ENCODE measurements at regions not wholly inside any gene's neighbourhood (a gene's known extent, or its start where the extent isn't known, plus 50 kb on each side); places are given as distances from the start of the nearest gene placed in this dataset.
"Not testable (repeated sequence)": the region's sequence is repeated elsewhere in the genome, so short reads cannot be mapped to it uniquely, and the experiment has no call there.

- no peak for DNase-seq
These were observed 1517.4 kb upstream of the LRRTM3 start for GRCh38 chr10:65408401-65408800.

- DNase-seq = no peak
These were observed 1512.8 kb upstream of the LRRTM3 start for GRCh38 chr10:65413001-65413400.

GRCh38 chr10:65415318-65415717 is 1510.5 kb upstream of the LRRTM3 start:
- DNase-seq = no peak

GRCh38 chr10:65416094-65416493 is 1509.7 kb upstream of the LRRTM3 start:
- DNase-seq = no peak

- DNase-seq = no peak
These were observed 1506.2 kb upstream of the LRRTM3 start for GRCh38 chr10:65419629-65420028.

GRCh38 chr10:65423043-65423442 is 1502.8 kb upstream of the LRRTM3 start:
- DNase-seq = no peak

GRCh38 chr10:65429381-65429780 is 1496.5 kb upstream of the LRRTM3 start:
- not testable (repeated sequence) for DNase-seq

GRCh38 chr10:65430979-65431378 is 1494.9 kb upstream of the LRRTM3 start:
- DNase-seq = no peak

- no peak for DNase-seq
These were observed 1454.8 kb upstream of the LRRTM3 start for GRCh38 chr10:65470986-65471385.

GRCh38 chr10:65482848-65483247 is 1443.0 kb upstream of the LRRTM3 start:
- DNase-seq = no peak

- DNase-seq = no peak
These were observed 1434.0 kb upstream of the LRRTM3 start for GRCh38 chr10:65491799-65492198.

- no peak for DNase-seq
These were observed 1429.3 kb upstream of the LRRTM3 start for GRCh38 chr10:65496541-65496940.

- no peak for DNase-seq
These were observed 1428.0 kb upstream of the LRRTM3 start for GRCh38 chr10:65497837-65498236.

GRCh38 chr10:65500716-65501115 is 1425.1 kb upstream of the LRRTM3 start:
- DNase-seq = no peak

- no peak for DNase-seq
These were observed 1424.6 kb upstream of the LRRTM3 start for GRCh38 chr10:65501259-65501658.

GRCh38 chr10:65518379-65518778 is 1407.5 kb upstream of the LRRTM3 start:
- no peak for DNase-seq

- no peak for DNase-seq
These were observed 1396.8 kb upstream of the LRRTM3 start for GRCh38 chr10:65528986-65529385.

- no peak for DNase-seq
These were observed 1394.3 kb upstream of the LRRTM3 start for GRCh38 chr10:65531545-65531944.

GRCh38 chr10:65534771-65535170 is 1391.1 kb upstream of the LRRTM3 start:
- no peak for DNase-seq

GRCh38 chr10:65544756-65545155 is 1381.1 kb upstream of the LRRTM3 start:
- no peak for DNase-seq

GRCh38 chr10:65548001-65548400 is 1377.8 kb upstream of the LRRTM3 start:
- no peak for DNase-seq

- DNase-seq = no peak
These were observed 1375.1 kb upstream of the LRRTM3 start for GRCh38 chr10:65550761-65551160.

- no peak for DNase-seq
These were observed 1370.6 kb upstream of the LRRTM3 start for GRCh38 chr10:65555192-65555591.

GRCh38 chr10:65556006-65556405 is 1369.8 kb upstream of the LRRTM3 start:
- DNase-seq = no peak

GRCh38 chr10:65559369-65559768 is 1366.5 kb upstream of the LRRTM3 start:
- no peak for DNase-seq
